CD14-positive monocyte (primary cell): ENCODE measurements at regions not wholly inside any gene's neighbourhood (a gene's known extent, or its start where the extent isn't known, plus 50 kb on each side); places are given as distances from the start of the nearest gene placed in this dataset.

Experiments used
- DNase-seq, 3 donors: peaks; one replicate each; pipeline ENCODE4 v3.0.0-alpha.2; 2011 to 2022
- H2AFZ ChIP-seq: 2 replicates; pipeline ENCODE4 v1.6.0; 2012; ENCODE audit warnings: mild to moderate bottlenecking, low read depth, low read length, inconsistent platforms; ENCODE audit not compliant: insufficient read depth, poor library complexity, severe bottlenecking
- H3K27ac ChIP-seq, 2 donors: 1 replicate in 1 of 2; 2 replicates in 1 of 2; pipeline ENCODE4 v1.5.1; 2012 to 2013; ENCODE audit warnings: low read length in 2 of 2, control low read depth in 1 of 2, inconsistent platforms in 1 of 2, low read depth in 1 of 2, mild to moderate bottlenecking in 1 of 2
- H3K27me3 ChIP-seq, 2 donors: one replicate each; pipeline versions ENCODE4 v1.6.0 to v1.6.1; 2011 to 2013; ENCODE audit warnings: low read length in 2 of 2; ENCODE audit not compliant: control insufficient read depth in 2 of 2, insufficient read depth in 2 of 2
- H3K36me3 ChIP-seq, 2 donors: replicated peaks in 1 of 2; 1 replicate in 1 of 2; 2 replicates in 1 of 2; pipeline versions ENCODE4 v1.5.1 to v1.6.1; 2012 to 2013; ENCODE audit warnings: low read length in 2 of 2, control low read depth in 1 of 2, inconsistent platforms in 1 of 2, mild to moderate bottlenecking in 1 of 2; ENCODE audit not compliant: insufficient read depth in 2 of 2, control insufficient read depth in 1 of 2
- H3K4me1 ChIP-seq, 2 donors: 1 replicate in 1 of 2; 2 replicates in 1 of 2; pipeline versions ENCODE4 v1.5.1 to v1.6.1; 2012 to 2013; ENCODE audit warnings: low read length in 2 of 2, control low read depth in 1 of 2, inconsistent platforms in 1 of 2, mild to moderate bottlenecking in 1 of 2, moderate library complexity in 1 of 2; ENCODE audit not compliant: insufficient read depth in 2 of 2, control insufficient read depth in 1 of 2
- H3K4me2 ChIP-seq: replicated peaks from 2 replicates; pipeline ENCODE3; 2012; ENCODE audit warnings: low read length, moderate library complexity, mild to moderate bottlenecking; ENCODE audit not compliant: poor library complexity, severe bottlenecking; ENCODE audit errors: extremely low read depth
- H3K4me3 ChIP-seq, 3 experiments: fragments of 200-600 bp in 1 of 3; sonication (generic) in 1 of 3; replicated peaks in 1 of 3; 1 replicate in 2 of 3; 2 replicates in 1 of 3; pipeline ENCODE4 v1.5.1; 2011 to 2013; ENCODE audit warnings: low read length in 3 of 3, mild to moderate bottlenecking in 3 of 3, control low read depth in 2 of 3, low read depth in 2 of 3, inconsistent platforms in 1 of 3, moderate library complexity in 1 of 3
- H3K79me2 ChIP-seq: 2 replicates; pipeline ENCODE4 v1.6.0; 2012; ENCODE audit warnings: mild to moderate bottlenecking, control low read depth, inconsistent platforms, low read length, moderate library complexity; ENCODE audit not compliant: insufficient read depth
- H3K9ac ChIP-seq: 2 replicates; pipeline ENCODE4 v1.6.0; 2017; ENCODE audit warnings: low read length, mild to moderate bottlenecking; ENCODE audit not compliant: insufficient read depth, poor library complexity, severe bottlenecking
- H3K9me3 ChIP-seq, 2 donors: replicated peaks in 1 of 2; 1 replicate in 1 of 2; 2 replicates in 1 of 2; pipeline versions ENCODE4 v1.5.1 to v1.6.1; 2012 to 2013; ENCODE audit warnings: low read length in 2 of 2, control low read depth in 1 of 2; ENCODE audit not compliant: control insufficient read depth in 1 of 2, insufficient read depth in 1 of 2
- H4K20me1 ChIP-seq: 2 replicates; pipeline ENCODE4 v1.6.0; 2012; ENCODE audit warnings: mild to moderate bottlenecking, low read length, control low read depth, moderate library complexity; ENCODE audit not compliant: insufficient read depth
- H3K27ac Mint-ChIP-seq, 7 donors: one replicate each; pipeline ENCODE4 v1.8.0; 2020; ENCODE audit warnings: mild to moderate bottlenecking in 7 of 7, mixed read lengths in 7 of 7, moderate library complexity in 6 of 7, inconsistent platforms in 2 of 7
- H3K27me3 Mint-ChIP-seq, 3 donors: one replicate each; pipeline ENCODE4 v1.8.0; 2021 to 2022; ENCODE audit warnings: low read depth in 3 of 3, mild to moderate bottlenecking in 3 of 3, mixed read lengths in 3 of 3, moderate library complexity in 3 of 3, inconsistent platforms in 1 of 3
- H3K36me3 Mint-ChIP-seq, 2 donors: one replicate each; pipeline ENCODE4 v1.8.0; 2020; ENCODE audit warnings: mixed read lengths in 2 of 2, inconsistent platforms in 1 of 2, mild to moderate bottlenecking in 1 of 2
- H3K4me1 Mint-ChIP-seq: one replicate; pipeline ENCODE4 v1.8.0; 2020; ENCODE audit warnings: mild to moderate bottlenecking, mixed read lengths
- H3K4me3 Mint-ChIP-seq, 2 donors: one replicate each; pipeline ENCODE4 v1.8.0; 2020; ENCODE audit warnings: mild to moderate bottlenecking in 2 of 2, mixed read lengths in 2 of 2, moderate library complexity in 1 of 2
- H3K9me3 Mint-ChIP-seq, 7 donors: one replicate each; pipeline ENCODE4 v1.8.0; 2020 to 2022; ENCODE audit warnings: mixed read lengths in 7 of 7, mild to moderate bottlenecking in 6 of 7, moderate library complexity in 6 of 7, inconsistent platforms in 2 of 7
- WGBS: methylation state at CpG from one replicate; pipeline ENCODE4 v1.1.5; 2013; ENCODE audit warnings: missing lambda C conversion rate; ENCODE audit not compliant: insufficient coverage; 5-methylcytosine and 5-hydroxymethylcytosine counted together
- intact Hi-C, 2 donors: fragments of 100-400 bp; cut with micrococcal nuclease; formaldehyde crosslinking; loops; one replicate each; pipeline versions ENCODE4 v1.15.0 to v1.15.1; 2023
- TF ChIP-seq, protein P1 (sequence below): fragments of 200-600 bp; IDR thresholded peaks from one replicate; pipeline ENCODE4 v1.8.0; 2022; ENCODE audit warnings: antibody characterized with exemption, mild to moderate bottlenecking

DNA sequence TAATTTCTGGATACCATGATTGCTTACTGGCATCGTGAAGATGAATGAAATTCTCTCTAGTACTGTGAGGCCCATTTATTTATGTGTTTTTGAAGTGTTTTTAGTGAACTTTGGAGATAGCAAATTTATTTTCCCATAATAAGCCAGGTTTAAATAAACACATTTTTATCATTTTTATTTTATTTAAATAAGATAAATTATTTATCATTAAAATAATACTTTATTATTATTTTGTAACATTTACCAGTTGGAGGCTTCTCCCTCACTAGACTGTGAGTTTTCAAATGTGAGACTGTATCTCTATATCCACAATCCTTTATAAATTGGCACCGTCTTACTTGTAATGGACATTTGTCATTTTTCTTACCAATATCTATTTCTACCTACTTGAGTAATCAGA lies 351.7 kb downstream of the METTL15 start:
- intact Hi-C loops: no loop called here
- TF ChIP-seq, protein P1, sequence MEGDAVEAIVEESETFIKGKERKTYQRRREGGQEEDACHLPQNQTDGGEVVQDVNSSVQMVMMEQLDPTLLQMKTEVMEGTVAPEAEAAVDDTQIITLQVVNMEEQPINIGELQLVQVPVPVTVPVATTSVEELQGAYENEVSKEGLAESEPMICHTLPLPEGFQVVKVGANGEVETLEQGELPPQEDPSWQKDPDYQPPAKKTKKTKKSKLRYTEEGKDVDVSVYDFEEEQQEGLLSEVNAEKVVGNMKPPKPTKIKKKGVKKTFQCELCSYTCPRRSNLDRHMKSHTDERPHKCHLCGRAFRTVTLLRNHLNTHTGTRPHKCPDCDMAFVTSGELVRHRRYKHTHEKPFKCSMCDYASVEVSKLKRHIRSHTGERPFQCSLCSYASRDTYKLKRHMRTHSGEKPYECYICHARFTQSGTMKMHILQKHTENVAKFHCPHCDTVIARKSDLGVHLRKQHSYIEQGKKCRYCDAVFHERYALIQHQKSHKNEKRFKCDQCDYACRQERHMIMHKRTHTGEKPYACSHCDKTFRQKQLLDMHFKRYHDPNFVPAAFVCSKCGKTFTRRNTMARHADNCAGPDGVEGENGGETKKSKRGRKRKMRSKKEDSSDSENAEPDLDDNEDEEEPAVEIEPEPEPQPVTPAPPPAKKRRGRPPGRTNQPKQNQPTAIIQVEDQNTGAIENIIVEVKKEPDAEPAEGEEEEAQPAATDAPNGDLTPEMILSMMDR: no peak
- peaks cover 0 to 13% (median 8%) of the 10 kb centered on the region in 7 donors for H3K9me3 Mint-ChIP-seq

DNA sequence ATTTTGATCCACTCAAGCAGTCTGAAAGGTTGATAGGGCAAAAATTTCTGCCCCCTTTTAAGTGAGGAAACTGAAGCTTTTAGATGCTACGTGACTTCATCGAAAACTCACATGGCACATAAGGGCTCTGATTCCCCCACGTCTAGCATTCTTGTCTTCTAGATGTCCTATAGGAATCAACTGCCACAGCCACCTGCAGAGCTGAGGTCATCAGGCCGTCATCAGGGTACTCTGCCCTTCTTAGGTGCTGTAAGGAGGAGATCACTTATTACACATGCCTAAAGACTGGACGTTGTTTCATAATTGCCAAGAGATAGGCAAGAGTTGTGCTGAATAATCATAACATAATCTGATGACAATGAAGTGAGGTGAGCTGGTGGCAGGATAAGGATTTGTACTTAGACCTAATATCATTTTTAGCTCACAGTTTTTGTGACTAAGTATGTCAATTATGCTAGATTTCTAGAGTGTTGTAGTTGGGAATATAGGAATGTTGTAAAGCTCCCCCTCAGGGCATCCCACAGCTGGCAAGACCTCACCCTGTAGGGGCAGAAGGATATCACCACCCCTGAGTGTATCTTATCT lies 349.4 kb downstream of the METTL15 start:
- Mint-ChIP-seq H3K36me3 (no peaks in the 10 kb centered on the region), H3K9me3 (peaks cover 2 to 17% (median 9%) of the 10 kb centered on the region in 7 donors)
- WGBS: no CpG with 5 or more reads among the region's 5 CpGs

More for the DNA sequence above, 351.7 kb downstream of the METTL15 start:
- WGBS: no CpG with 5 or more reads among the region's 2 CpGs
- H3K27me3 Mint-ChIP-seq: no peaks in the 10 kb centered on the region
- Histone ChIP-seq H2AFZ (no peak overlapping the region), H4K20me1 (no peaks in the 10 kb centered on the region), H3K27me3 (no peaks in the 10 kb centered on the region), H3K9ac (no peak overlapping the region), H3K4me2 (no peak overlapping the region), H3K4me1 (no peaks in the 10 kb centered on the region), H3K4me3 (no peak overlapping the region), H3K36me3 (no peaks in the 10 kb centered on the region), H3K9me3 (peaks cover 4 to 9% of the 10 kb centered on the region in 2 donors), H3K27ac (no peak overlapping the region), H3K79me2 (no peaks in the 10 kb centered on the region)
- no peaks in the 10 kb centered on the region for H3K36me3 Mint-ChIP-seq
- no peak overlapping the region for H3K27ac Mint-ChIP-seq
- H3K4me1 Mint-ChIP-seq: no peaks in the 10 kb centered on the region
- no peak for DNase-seq
- H3K4me3 Mint-ChIP-seq: no peak overlapping the region

More for the DNA sequence above, 349.4 kb downstream of the METTL15 start:
- H2AFZ ChIP-seq: no peak overlapping the region
- no peaks in the 10 kb centered on the region for H3K4me1 ChIP-seq
- Mint-ChIP-seq H3K4me3 (no peak overlapping the region), H3K4me1 (no peaks in the 10 kb centered on the region), H3K27me3 (no peaks in the 10 kb centered on the region), H3K27ac (no peak overlapping the region)
- H3K4me2 ChIP-seq: no peak overlapping the region
- no peak overlapping the region for H3K9ac ChIP-seq
- no peak overlapping the region for H3K4me3 ChIP-seq
- no peaks in the 10 kb centered on the region for H3K79me2 ChIP-seq
- intact Hi-C loops: no loop called here
- TF ChIP-seq, protein P1: no peak
- DNase-seq: no peak
- H3K36me3 ChIP-seq: no peaks in the 10 kb centered on the region
- no peaks in the 10 kb centered on the region for H3K27me3 ChIP-seq
- H4K20me1 ChIP-seq: no peaks in the 10 kb centered on the region
- H3K27ac ChIP-seq: no peak overlapping the region
- peaks cover 4 to 9% of the 10 kb centered on the region in 2 donors for H3K9me3 ChIP-seq
